Fibroblast of mammary gland (primary cell): ENCODE measurements at regions not wholly inside any gene's neighbourhood (a gene's known extent, or its start where the extent isn't known, plus 50 kb on each side); places are given as distances from the start of the nearest gene placed in this dataset.

Experiments
- DNase-seq: peaks from one replicate; pipeline ENCODE4 v3.0.0-alpha.2; 2010; ENCODE audit warnings: low read depth
- H3K4me3 ChIP-seq: 2 replicates; pipeline ENCODE4 v1.5.1; 2011; ENCODE audit warnings: low read depth, mild to moderate bottlenecking, low read length, moderate library complexity; ENCODE audit not compliant: control insufficient read depth
- CTCF ChIP-seq: conservative IDR thresholded peaks from 2 replicates; pipeline ENCODE4 v1.5.1; 2011; ENCODE audit warnings: low read depth, low read length, inconsistent platforms; ENCODE audit not compliant: control insufficient read depth, insufficient read depth

GRCh38 chr3:194279701-194280360, 71.3 kb downstream of the CPN2 start:
- TF ChIP-seq CTCF = no peak
- H3K4me3 ChIP-seq = no peak overlapping the region
- DNase-seq = no peak

GRCh38 chr3:194280777-194281176, 70.4 kb downstream of the CPN2 start:
- no peak overlapping the region for H3K4me3 ChIP-seq
- DNase-seq = no peak
- no peak for TF ChIP-seq CTCF

- no peak for DNase-seq
These were observed 69.8 kb downstream of the CPN2 start for GRCh38 chr3:194281306-194281705.

GRCh38 chr3:194281766-194282165, 69.4 kb downstream of the CPN2 start:
- no peak for TF ChIP-seq CTCF
- no peak for DNase-seq
- H3K4me3 ChIP-seq = no peak overlapping the region

More at GRCh38 chr3:194281306-194281705, 69.8 kb downstream of the CPN2 start:
- TF ChIP-seq CTCF = no peak
- H3K4me3 ChIP-seq = no peak overlapping the region

- DNase-seq = no peak
- TF ChIP-seq CTCF = no peak
These were observed 68.5 kb downstream of the CPN2 start for GRCh38 chr3:194282436-194283122.

GRCh38 chr3:194283221-194284006, 67.7 kb downstream of the CPN2 start:
- H3K4me3 ChIP-seq = no peak overlapping the region
- TF ChIP-seq CTCF = no peak
- peak; percentile 45 for DNase-seq

More at GRCh38 chr3:194282436-194283122, 68.5 kb downstream of the CPN2 start:
- H3K4me3 ChIP-seq = no peak overlapping the region
